HepG2 (cell line): ENCODE measurements at regions not wholly inside any gene's neighbourhood (a gene's known extent, or its start where the extent isn't known, plus 50 kb on each side); places are given as distances from the start of the nearest gene placed in this dataset.

Experiments used
- ATAC-seq: fragments of 200-7000 bp; cut with Tn5 transposase; 3 replicates; pipeline ENCODE4 v1.9.1; 2020; ENCODE audit warnings: mild to moderate bottlenecking, moderate library complexity
- BruUV-seq: library from RNA; stranded (reverse); fragments of 400-500 nt; replicated peaks from 2 replicates; lab custom pipeline; 2021; lab: Mats Ljungman, UMichigan
- CTCF ChIA-PET: fragments of 300-600 bp; formaldehyde crosslinking; extraction: SDS; loops from one replicate; lab custom pipeline; 2021; ENCODE audit warnings: low total read pairs, inconsistent platforms, low intra/inter-chr PET ratio; lab: Yijun Ruan, JAX
- POLR2A ChIA-PET: fragments of 350-600 bp; sonication (Branson Sonifier 250); formaldehyde crosslinking; loops from one replicate; lab custom pipeline; 2020; ENCODE audit warnings: antibody characterized with exemption, inconsistent platforms; lab: Yijun Ruan, JAX
- DNase-seq: peaks from one replicate; pipeline ENCODE4 v3.0.0-alpha.2; 2015; ENCODE audit warnings: low spot score
- FAIRE-seq: peaks from 3 replicates; lab custom pipeline; 2011; peaks lifted over from hg19 to GRCh38; lab: Jason Lieb, UNC
- H2AFZ ChIP-seq: one replicate; pipeline ENCODE4 v1.6.1; 2011; ENCODE audit warnings: low read length, inconsistent platforms
- H3K27ac ChIP-seq: fragments of 300-600 bp; 3 replicates; pipeline ENCODE4 v1.8.0; 2011; ENCODE audit warnings: mixed run types, mild to moderate bottlenecking, mixed read lengths, low read length, inconsistent platforms; ENCODE audit not compliant: insufficient read depth; ENCODE audit errors: extremely low read length
- H3K27me3 ChIP-seq, 2 experiments: fragments of 200-600 bp in 1 of 2; 2 replicates in 1 of 2; 3 replicates in 1 of 2; pipeline versions ENCODE4 v1.6.0 to v1.8.0; 2011; ENCODE audit warnings: low read length in 2 of 2, mild to moderate bottlenecking in 2 of 2, moderate library complexity in 2 of 2, inconsistent platforms in 1 of 2; ENCODE audit not compliant: insufficient read depth in 2 of 2, control insufficient read depth in 1 of 2
- H3K36me3 ChIP-seq, 2 experiments: fragments of 200-600 bp in 1 of 2; replicated peaks in 1 of 2; 2 replicates in 1 of 2; 3 replicates in 1 of 2; pipeline versions ENCODE4 v1.5.1 to v1.8.0; 2011; ENCODE audit warnings: low read length in 2 of 2, inconsistent platforms in 1 of 2; ENCODE audit not compliant: insufficient read depth in 2 of 2, control insufficient read depth in 1 of 2
- H3K4me1 ChIP-seq: 2 replicates; pipeline ENCODE4 v1.5.1; 2012; ENCODE audit warnings: low read length, inconsistent platforms; ENCODE audit not compliant: insufficient read depth
- H3K4me2 ChIP-seq: 2 replicates; pipeline ENCODE4 v1.6.0; 2011; ENCODE audit warnings: low read depth, low read length, inconsistent platforms
- H3K4me3 ChIP-seq, 3 experiments: fragments of 200-600 bp in 1 of 3; sonication (generic), shearing (Covaris generic) in 1 of 3; replicated peaks in 1 of 3; 2 replicates each; pipeline ENCODE4 v1.5.1; 2011 to 2016; ENCODE audit warnings: low read length in 3 of 3, inconsistent platforms in 2 of 3, low read depth in 2 of 3, mild to moderate bottlenecking in 2 of 3, control low read depth in 1 of 3, mixed read lengths in 1 of 3; ENCODE audit not compliant: insufficient read depth in 1 of 3
- H3K79me2 ChIP-seq: one replicate; pipeline ENCODE4 v1.6.1; 2011; ENCODE audit warnings: low read length, inconsistent platforms; ENCODE audit not compliant: insufficient read depth
- H3K9ac ChIP-seq: 2 replicates; pipeline ENCODE4 v1.6.0; 2011; ENCODE audit warnings: mild to moderate bottlenecking, low read depth, low read length, inconsistent platforms; ENCODE audit not compliant: insufficient read depth
- H3K9me3 ChIP-seq: 2 replicates; pipeline ENCODE4 v1.5.1; 2012; ENCODE audit warnings: mild to moderate bottlenecking, low read length
- H4K20me1 ChIP-seq: 2 replicates; pipeline ENCODE4 v1.6.0; 2011; ENCODE audit warnings: inconsistent platforms, mild to moderate bottlenecking, low read length, moderate library complexity; ENCODE audit not compliant: insufficient read depth
- AKNA ChIP-seq: sonication (generic); formaldehyde crosslinking; IDR thresholded peaks from 2 replicates; pipeline ENCODE4 v1.4.0; 2020; ENCODE audit warnings: missing genetic modification reagents, borderline replicate concordance
- MTA3 ChIP-seq: sonication (generic); formaldehyde crosslinking; IDR thresholded peaks from 2 replicates; pipeline ENCODE4 v1.4.0; 2020; ENCODE audit warnings: missing genetic modification reagents
- TCF7L2 ChIP-seq: IDR thresholded peaks from 2 replicates; pipeline ENCODE4 v1.6.1; 2011; ENCODE audit warnings: mild to moderate bottlenecking, low read depth, low read length, moderate library complexity
- THAP11 ChIP-seq: IDR thresholded peaks from 2 replicates; pipeline ENCODE4 v1.6.1; 2016; ENCODE audit warnings: missing biosample characterization, missing genetic modification reagents
- ZNF274 ChIP-seq: sonication (generic); formaldehyde crosslinking; IDR thresholded peaks from 2 replicates; pipeline ENCODE4 v1.5.1; 2020; ENCODE audit warnings: mild to moderate bottlenecking, missing genetic modification reagents
- ZNF317 ChIP-seq: sonication (generic); formaldehyde crosslinking; IDR thresholded peaks from 2 replicates; pipeline ENCODE4 v1.5.0; 2020; ENCODE audit warnings: mild to moderate bottlenecking, missing genetic modification reagents
- ZNF446 ChIP-seq: sonication (generic); formaldehyde crosslinking; IDR thresholded peaks from 2 replicates; pipeline ENCODE4 v1.5.0; 2020; ENCODE audit warnings: mild to moderate bottlenecking, missing genetic modification reagents
- ZNF580 ChIP-seq: IDR thresholded peaks from 2 replicates; pipeline ENCODE4 v1.6.1; 2016; ENCODE audit warnings: low read depth, borderline replicate concordance
- WGBS: methylation state at CpG from one replicate; pipeline ENCODE4 v1.1.6; 2017; ENCODE audit warnings: low lambda C conversion rate; 5-methylcytosine and 5-hydroxymethylcytosine counted together
- in situ Hi-C: cut with HindIII; loops from 2 replicates; pipeline ENCODE4 v1.10.0; 2017; ENCODE audit warnings: low pct_unique_long_range_greater_than_20kb; ENCODE audit not compliant: extremely low pct_ligation_motif_present
- intact Hi-C: fragments of 100-400 bp; cut with micrococcal nuclease; formaldehyde crosslinking; loops from one replicate; pipeline ENCODE4 v1.10.0; 2022; ENCODE audit not compliant: unreplicated experiment
- TF ChIP-seq, protein P1 (sequence below): IDR thresholded peaks from 2 replicates; pipeline ENCODE4 v1.6.1; 2016; ENCODE audit warnings: mild to moderate bottlenecking, missing biosample characterization, missing genetic modification reagents

DNA sequence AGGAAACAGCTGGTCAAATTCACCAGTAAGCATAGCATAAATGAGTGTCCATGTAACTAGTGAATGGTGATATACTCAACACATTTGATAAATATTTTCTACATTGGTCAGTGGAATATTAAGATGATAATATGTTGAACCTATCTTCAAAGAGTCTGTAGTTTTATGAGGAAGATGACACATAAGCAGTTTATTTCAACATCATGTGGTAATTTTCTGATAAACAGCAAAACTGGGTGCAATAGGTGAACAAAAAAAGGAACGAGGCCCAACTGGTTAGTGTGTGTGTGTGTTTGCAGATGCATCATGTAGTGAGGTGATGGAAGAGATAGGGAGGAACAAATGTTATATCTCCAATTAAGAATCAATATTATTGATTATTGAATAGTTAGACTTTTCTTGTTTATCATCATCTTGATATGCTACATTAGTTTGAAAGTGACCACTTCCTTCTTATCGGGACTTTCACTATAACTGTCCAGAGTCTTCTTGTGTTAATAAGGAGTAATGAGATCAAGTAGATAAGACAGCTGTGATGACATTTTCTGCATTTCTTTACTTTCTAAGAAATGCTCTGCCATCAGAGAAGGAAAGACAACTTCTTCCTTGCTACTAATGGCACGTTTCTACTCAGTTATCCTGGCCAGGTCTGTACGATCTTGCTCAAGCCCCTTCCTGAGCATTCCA is 270.7 kb downstream of the ETS1 start:
- POLR2A ChIA-PET: no interaction called here
- H3K27me3 ChIP-seq: no peaks in the 10 kb centered on the region
- no peaks in the 10 kb centered on the region for H4K20me1 ChIP-seq
- no peaks in the 10 kb centered on the region for H3K36me3 ChIP-seq
- no peak overlapping the region for H3K4me2 ChIP-seq
- H3K4me3 ChIP-seq: no peak overlapping the region
- intact Hi-C loops: no loop called here
- no peak for ATAC-seq
- no peaks in the 10 kb centered on the region for H3K79me2 ChIP-seq
- peaks cover 9% of the 10 kb centered on the region; the same call in 1 of the 2 replicates for H3K9me3 ChIP-seq
- no peaks in the 10 kb centered on the region for H3K4me1 ChIP-seq
- CTCF ChIA-PET: no interaction called here
- no peak overlapping the region for H3K9ac ChIP-seq
- no peak overlapping the region for H2AFZ ChIP-seq
- WGBS: 3% methylated on average over 4 of the region's 4 CpGs
- no peak overlapping the region for H3K27ac ChIP-seq
- FAIRE-seq: no peak
- DNase-seq: no peak
- BruUV-seq: no TSS peak
- TF ChIP-seq ZNF580 (CRISPR knock-in tag) (no peak), ZNF446 (no peak), TCF7L2 (no peak), ZNF274 (CRISPR knock-in tag) (no peak), ZNF317 (no peak), AKNA (no peak), THAP11 (CRISPR knock-in tag) (no peak), MTA3 (no peak)
- TF ChIP-seq, protein P1, sequence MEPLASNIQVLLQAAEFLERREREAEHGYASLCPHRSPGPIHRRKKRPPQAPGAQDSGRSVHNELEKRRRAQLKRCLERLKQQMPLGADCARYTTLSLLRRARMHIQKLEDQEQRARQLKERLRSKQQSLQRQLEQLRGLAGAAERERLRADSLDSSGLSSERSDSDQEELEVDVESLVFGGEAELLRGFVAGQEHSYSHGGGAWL (CRISPR knock-in tag): no peak
- TF ChIP-seq, all 625 proteins: peak for 0
- in situ Hi-C loops: no loop called here
